A673 (cell line): ENCODE measurements at regions not wholly inside any gene's neighbourhood (a gene's known extent, or its start where the extent isn't known, plus 50 kb on each side); places are given as distances from the start of the nearest gene placed in this dataset.

Experiments
- CTCF ChIP-seq: fragments of 300-800, 200-600 bp; sonication (generic); conservative IDR thresholded peaks from 2 replicates; pipeline ENCODE4 v1.5.1; 2017; ENCODE audit warnings: low read depth, mild to moderate bottlenecking, antibody characterized with exemption, low read length, moderate library complexity, mixed read lengths
- EZH2 ChIP-seq: fragments of 200-600 bp; sonication (generic); IDR thresholded peaks from 2 replicates; pipeline ENCODE4 v1.6.1; 2017; ENCODE audit warnings: borderline replicate concordance, low read depth, mild to moderate bottlenecking, mixed read lengths, antibody characterized with exemption, low read length; ENCODE audit not compliant: poor library complexity, severe bottlenecking

GRCh38 chr5:159763562-159763961 lies 152.7 kb upstream of the ADRA1B start:
- no peak for TF ChIP-seq EZH2
- TF ChIP-seq CTCF = no peak
